Left lung (tissue), 4 donors: ENCODE measurements at regions not wholly inside any gene's neighbourhood (a gene's known extent, or its start where the extent isn't known, plus 50 kb on each side); places are given as distances from the start of the nearest gene placed in this dataset.
A peak's percentile ranks its signal among the peaks of the same experiment; 100 is the strongest.

ENCODE experiments used
- ATAC-seq: fragments of 200-7000 bp; cut with Tn5 transposase; one replicate; pipeline ENCODE4 v1.9.1; 2020; ENCODE audit warnings: moderate library complexity
- DNase-seq, 4 donors: peaks; one replicate each; pipeline ENCODE4 v3.0.0-alpha.2; 2013 to 2020
- H3K27ac ChIP-seq, 2 donors: fragments of 200-600 bp; sonication (generic) in 1 of 2; one replicate each; pipeline versions ENCODE4 v1.5.0 to v1.8.0; 2020 to 2021
- H3K27me3 ChIP-seq, 2 donors: fragments of 200-600 bp; sonication (generic) in 1 of 2; one replicate each; pipeline versions ENCODE4 v1.5.0 to v1.8.0; 2020 to 2021
- H3K36me3 ChIP-seq, 2 donors: fragments of 200-600 bp; sonication (generic) in 1 of 2; one replicate each; pipeline versions ENCODE4 v1.5.0 to v1.8.0; 2020 to 2021
- H3K4me1 ChIP-seq, 2 donors: fragments of 200-600 bp; one replicate each; pipeline ENCODE4 v1.8.0; 2021
- H3K4me3 ChIP-seq, 2 donors: fragments of 200-600 bp; sonication (generic) in 1 of 2; one replicate each; pipeline versions ENCODE4 v1.5.0 to v1.8.0; 2020 to 2021; ENCODE audit warnings: mild to moderate bottlenecking in 1 of 2
- H3K9me3 ChIP-seq, 2 donors: fragments of 200-600 bp; sonication (generic) in 1 of 2; one replicate each; pipeline versions ENCODE4 v1.5.0 to v1.8.0; 2020 to 2021
- intact Hi-C, 2 donors: fragments of 100-400 bp; cut with DNase I; formaldehyde crosslinking; loops; one replicate each; pipeline versions ENCODE4 v1.11.2 to v1.14.2; 2022
- TF ChIP-seq, protein P1 (sequence below), 2 donors: fragments of 200-600 bp; sonication (generic) in 1 of 2; IDR thresholded peaks; one replicate each; pipeline versions ENCODE4 v1.5.0 to v1.8.0; 2021; ENCODE audit warnings: antibody characterized with exemption in 2 of 2
- donor health status: DM: no; HTN: yes; CAD: no.
- donor health status: DM: no; HTN: no; CAD: no.

GRCh38 chr9:129513282-129513681 lies 107.6 kb downstream of the C9orf50 start:
- no peaks in the 10 kb centered on the region for H3K36me3 ChIP-seq
- no peak overlapping the region for H3K4me3 ChIP-seq
- DNase-seq (no peak), ATAC-seq (no peak)
- peaks cover 0 to 30% of the 10 kb centered on the region in 2 donors for H3K9me3 ChIP-seq
- H3K27ac ChIP-seq: no peak overlapping the region
- TF ChIP-seq, protein P1, sequence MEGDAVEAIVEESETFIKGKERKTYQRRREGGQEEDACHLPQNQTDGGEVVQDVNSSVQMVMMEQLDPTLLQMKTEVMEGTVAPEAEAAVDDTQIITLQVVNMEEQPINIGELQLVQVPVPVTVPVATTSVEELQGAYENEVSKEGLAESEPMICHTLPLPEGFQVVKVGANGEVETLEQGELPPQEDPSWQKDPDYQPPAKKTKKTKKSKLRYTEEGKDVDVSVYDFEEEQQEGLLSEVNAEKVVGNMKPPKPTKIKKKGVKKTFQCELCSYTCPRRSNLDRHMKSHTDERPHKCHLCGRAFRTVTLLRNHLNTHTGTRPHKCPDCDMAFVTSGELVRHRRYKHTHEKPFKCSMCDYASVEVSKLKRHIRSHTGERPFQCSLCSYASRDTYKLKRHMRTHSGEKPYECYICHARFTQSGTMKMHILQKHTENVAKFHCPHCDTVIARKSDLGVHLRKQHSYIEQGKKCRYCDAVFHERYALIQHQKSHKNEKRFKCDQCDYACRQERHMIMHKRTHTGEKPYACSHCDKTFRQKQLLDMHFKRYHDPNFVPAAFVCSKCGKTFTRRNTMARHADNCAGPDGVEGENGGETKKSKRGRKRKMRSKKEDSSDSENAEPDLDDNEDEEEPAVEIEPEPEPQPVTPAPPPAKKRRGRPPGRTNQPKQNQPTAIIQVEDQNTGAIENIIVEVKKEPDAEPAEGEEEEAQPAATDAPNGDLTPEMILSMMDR (IDR thresholded peaks at IDR 0.05): no peak
- H3K4me1 ChIP-seq: no peaks in the 10 kb centered on the region
- intact Hi-C loops: no loop called here
- no peaks in the 10 kb centered on the region for H3K27me3 ChIP-seq

- peaks cover 0 to 23% of the 10 kb centered on the region in 2 donors for H3K9me3 ChIP-seq
- no peaks in the 10 kb centered on the region for H3K36me3 ChIP-seq
- no peaks in the 10 kb centered on the region for H3K27me3 ChIP-seq
- intact Hi-C loops: no loop called here
- ATAC-seq (no peak), DNase-seq (no peak)
- H3K27ac ChIP-seq: no peak overlapping the region
- TF ChIP-seq, protein P1 (IDR thresholded peaks at IDR 0.05): no peak
- no peak overlapping the region for H3K4me3 ChIP-seq
- H3K4me1 ChIP-seq: no peaks in the 10 kb centered on the region
Measured at GRCh38 chr9:129511285-129511900, 109.5 kb downstream of the C9orf50 start.

GRCh38 chr9:129509533-129509928 lies 111.4 kb downstream of the C9orf50 start:
- H3K27ac ChIP-seq: no peak overlapping the region
- peaks cover 0 to 3% of the 10 kb centered on the region in 2 donors for H3K4me1 ChIP-seq
- H3K36me3 ChIP-seq: peaks cover 0 to 5% of the 10 kb centered on the region in 2 donors
- H3K27me3 ChIP-seq: no peaks in the 10 kb centered on the region
- no peak for DNase-seq
- no peak overlapping the region for H3K4me3 ChIP-seq
- TF ChIP-seq, protein P1 (IDR thresholded peaks at IDR 0.05): no peak
- H3K9me3 ChIP-seq: peaks cover 0 to 16% of the 10 kb centered on the region in 2 donors
- peak; percentile 67 for ATAC-seq
- intact Hi-C loops: no loop called here

DNA sequence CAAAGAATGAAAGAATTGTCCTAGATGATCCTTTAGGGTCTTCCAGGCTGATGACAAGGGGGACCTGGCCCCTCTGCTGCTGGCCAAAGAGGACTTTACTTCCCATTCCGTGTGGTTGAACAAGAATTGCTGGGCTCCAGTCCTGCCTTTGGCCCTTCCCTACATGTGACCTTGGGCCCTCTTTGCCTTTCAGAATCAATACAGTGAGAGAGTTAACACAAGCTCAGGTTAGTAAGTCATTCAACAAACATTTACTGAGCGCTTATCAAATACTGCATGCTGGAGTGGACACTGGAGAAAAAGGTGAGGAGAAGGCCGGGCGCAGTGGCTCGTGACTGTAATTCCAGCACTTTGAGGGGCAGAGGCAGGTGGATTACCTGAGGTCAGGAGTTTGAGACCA lies 113.1 kb downstream of the C9orf50 start:
- ATAC-seq (no peak), DNase-seq (no peak)
- TF ChIP-seq, protein P1 (IDR thresholded peaks at IDR 0.05): no peak
- no peaks in the 10 kb centered on the region for H3K9me3 ChIP-seq
- H3K4me3 ChIP-seq: no peak overlapping the region
- H3K27ac ChIP-seq: no peak overlapping the region
- peaks cover 0 to 7% of the 10 kb centered on the region in 2 donors for H3K4me1 ChIP-seq
- peaks cover 0 to 15% of the 10 kb centered on the region in 2 donors for H3K36me3 ChIP-seq
- intact Hi-C loops: no loop called here
- no peaks in the 10 kb centered on the region for H3K27me3 ChIP-seq

GRCh38 chr9:129506892-129507291 lies 114.0 kb downstream of the C9orf50 start:
- Histone ChIP-seq H3K4me1 (peaks cover 0 to 7% of the 10 kb centered on the region in 2 donors), H3K27me3 (no peaks in the 10 kb centered on the region), H3K9me3 (no peaks in the 10 kb centered on the region), H3K27ac (no peak overlapping the region), H3K36me3 (peaks cover 0 to 15% of the 10 kb centered on the region in 2 donors), H3K4me3 (no peak overlapping the region)
- DNase-seq (no peak), ATAC-seq (peak; percentile 12)
- intact Hi-C loops: no loop called here
- TF ChIP-seq, protein P1 (IDR thresholded peaks at IDR 0.05): no peak
